Type B pancreatic cell (in vitro differentiated cells): ENCODE measurements at regions not wholly inside any gene's neighbourhood (a gene's known extent, or its start where the extent isn't known, plus 50 kb on each side); places are given as distances from the start of the nearest gene placed in this dataset.

ENCODE experiments used
- DNase-seq: peaks from one replicate; pipeline ENCODE4 v3.0.0; 2021; ENCODE audit warnings: mixed read lengths; ENCODE audit not compliant: unreplicated experiment; ENCODE audit errors: extremely low spot score
- H3K27ac Mint-ChIP-seq: 2 replicates; pipeline ENCODE4 v1.8.0; 2021; ENCODE audit warnings: mild to moderate bottlenecking, mixed read lengths
- H3K27me3 Mint-ChIP-seq: 2 replicates; pipeline ENCODE4 v1.8.0; 2021; ENCODE audit warnings: mixed read lengths
- H3K36me3 Mint-ChIP-seq: 2 replicates; pipeline ENCODE4 v1.8.0; 2021; ENCODE audit warnings: mixed read lengths
- H3K4me1 Mint-ChIP-seq: one replicate; pipeline ENCODE4 v1.8.0; 2021; ENCODE audit warnings: mixed read lengths; ENCODE audit not compliant: unreplicated experiment
- H3K4me3 Mint-ChIP-seq: 2 replicates; pipeline ENCODE4 v1.8.0; 2021; ENCODE audit warnings: mild to moderate bottlenecking, mixed read lengths
- H3K9me3 Mint-ChIP-seq: 2 replicates; pipeline ENCODE4 v1.8.0; 2021; ENCODE audit warnings: mixed read lengths
- TF ChIP-seq, protein P1 (sequence below): fragments of 200-600 bp; sonication (generic); conservative IDR thresholded peaks from 2 replicates; pipeline ENCODE4 v1.5.0; 2021; ENCODE audit warnings: antibody characterized with exemption, mild to moderate bottlenecking

- H3K4me1 Mint-ChIP-seq: no peaks in the 10 kb centered on the region
- H3K9me3 Mint-ChIP-seq: peaks cover 6% of the 10 kb centered on the region
- no peak overlapping the region for H3K27ac Mint-ChIP-seq
- no peaks in the 10 kb centered on the region for H3K27me3 Mint-ChIP-seq
- no peak overlapping the region for H3K4me3 Mint-ChIP-seq
- TF ChIP-seq, protein P1, sequence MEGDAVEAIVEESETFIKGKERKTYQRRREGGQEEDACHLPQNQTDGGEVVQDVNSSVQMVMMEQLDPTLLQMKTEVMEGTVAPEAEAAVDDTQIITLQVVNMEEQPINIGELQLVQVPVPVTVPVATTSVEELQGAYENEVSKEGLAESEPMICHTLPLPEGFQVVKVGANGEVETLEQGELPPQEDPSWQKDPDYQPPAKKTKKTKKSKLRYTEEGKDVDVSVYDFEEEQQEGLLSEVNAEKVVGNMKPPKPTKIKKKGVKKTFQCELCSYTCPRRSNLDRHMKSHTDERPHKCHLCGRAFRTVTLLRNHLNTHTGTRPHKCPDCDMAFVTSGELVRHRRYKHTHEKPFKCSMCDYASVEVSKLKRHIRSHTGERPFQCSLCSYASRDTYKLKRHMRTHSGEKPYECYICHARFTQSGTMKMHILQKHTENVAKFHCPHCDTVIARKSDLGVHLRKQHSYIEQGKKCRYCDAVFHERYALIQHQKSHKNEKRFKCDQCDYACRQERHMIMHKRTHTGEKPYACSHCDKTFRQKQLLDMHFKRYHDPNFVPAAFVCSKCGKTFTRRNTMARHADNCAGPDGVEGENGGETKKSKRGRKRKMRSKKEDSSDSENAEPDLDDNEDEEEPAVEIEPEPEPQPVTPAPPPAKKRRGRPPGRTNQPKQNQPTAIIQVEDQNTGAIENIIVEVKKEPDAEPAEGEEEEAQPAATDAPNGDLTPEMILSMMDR: no peak
- no peaks in the 10 kb centered on the region for H3K36me3 Mint-ChIP-seq
- DNase-seq: no peak
These were observed 154.5 kb upstream of the SATB1 start for GRCh38 chr3:18579661-18580060.

DNA sequence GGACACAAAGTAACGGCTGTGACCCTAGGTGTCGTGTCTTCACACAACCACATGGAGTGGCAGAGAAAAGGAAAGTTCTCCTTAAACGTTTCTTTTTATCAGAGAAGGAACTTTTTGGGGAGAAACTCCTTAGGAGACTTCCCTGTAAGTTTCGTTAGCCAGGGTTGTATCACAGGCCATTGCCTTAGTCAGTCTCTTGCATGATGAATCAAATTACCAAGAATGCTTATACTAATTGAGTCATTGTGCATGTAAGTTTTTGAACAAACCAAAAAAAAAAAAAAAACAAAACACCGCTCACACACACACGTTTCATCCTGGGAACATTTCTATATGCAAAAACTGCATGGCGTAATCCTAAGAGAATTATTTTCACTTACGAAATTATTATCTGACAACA is 150.4 kb upstream of the SATB1 start:
- TF ChIP-seq, protein P1: no peak
- H3K27ac Mint-ChIP-seq: no peak overlapping the region
- no peaks in the 10 kb centered on the region for H3K9me3 Mint-ChIP-seq
- H3K36me3 Mint-ChIP-seq: no peaks in the 10 kb centered on the region
- no peak for DNase-seq
- H3K4me3 Mint-ChIP-seq: no peak overlapping the region
- H3K27me3 Mint-ChIP-seq: no peaks in the 10 kb centered on the region
- no peaks in the 10 kb centered on the region for H3K4me1 Mint-ChIP-seq

DNA sequence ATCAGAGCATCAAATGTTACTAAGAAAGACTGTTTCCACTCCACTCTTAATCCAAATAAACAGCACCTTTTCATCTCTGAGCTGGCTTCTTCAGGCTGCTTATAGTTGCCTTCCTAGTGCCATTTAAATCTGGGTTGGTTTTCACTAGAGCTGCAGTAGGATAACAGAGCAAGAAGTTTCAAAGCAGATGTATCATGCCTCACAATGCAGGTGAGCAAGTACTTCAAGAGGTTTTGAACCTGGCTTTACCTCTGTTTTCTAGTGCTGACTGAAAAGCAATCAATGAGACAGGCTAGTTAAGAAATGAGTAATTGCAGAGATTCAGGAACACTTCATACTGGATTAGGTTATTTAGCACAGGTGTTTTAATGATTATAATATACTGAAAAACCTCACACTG is 147.7 kb upstream of the SATB1 start:
- TF ChIP-seq, protein P1: no peak
- no peaks in the 10 kb centered on the region for H3K36me3 Mint-ChIP-seq
- H3K27me3 Mint-ChIP-seq: no peaks in the 10 kb centered on the region
- DNase-seq: no peak
- no peaks in the 10 kb centered on the region for H3K4me1 Mint-ChIP-seq
- H3K27ac Mint-ChIP-seq: no peak overlapping the region
- H3K4me3 Mint-ChIP-seq: no peak overlapping the region
- no peaks in the 10 kb centered on the region for H3K9me3 Mint-ChIP-seq

GRCh38 chr3:18567293-18567692 is 142.2 kb upstream of the SATB1 start:
- H3K4me3 Mint-ChIP-seq: no peak overlapping the region
- TF ChIP-seq, protein P1: no peak
- H3K36me3 Mint-ChIP-seq: no peaks in the 10 kb centered on the region
- no peak for DNase-seq
- no peaks in the 10 kb centered on the region for H3K27me3 Mint-ChIP-seq
- H3K4me1 Mint-ChIP-seq: no peaks in the 10 kb centered on the region
- H3K9me3 Mint-ChIP-seq: no peaks in the 10 kb centered on the region
- H3K27ac Mint-ChIP-seq: no peak overlapping the region

- peaks cover 4% of the 10 kb centered on the region for H3K4me1 Mint-ChIP-seq
- no peaks in the 10 kb centered on the region for H3K36me3 Mint-ChIP-seq
- DNase-seq: no peak
- H3K27ac Mint-ChIP-seq: no peak overlapping the region
- H3K4me3 Mint-ChIP-seq: no peak overlapping the region
- H3K9me3 Mint-ChIP-seq: peaks cover 4% of the 10 kb centered on the region
- peaks cover 8% of the 10 kb centered on the region for H3K27me3 Mint-ChIP-seq
- TF ChIP-seq, protein P1: no peak
These were observed 137.4 kb upstream of the SATB1 start for GRCh38 chr3:18562364-18563154.
